GM12873 (cell line): ENCODE measurements at regions not wholly inside any gene's neighbourhood (a gene's known extent, or its start where the extent isn't known, plus 50 kb on each side); places are given as distances from the start of the nearest gene placed in this dataset.

Source experiments
- TF ChIP-seq, protein P1 (sequence below): IDR thresholded peaks from 2 replicates; pipeline ENCODE4 v1.5.1; 2012; ENCODE audit warnings: low read depth, mild to moderate bottlenecking, moderate library complexity, low read length, control low read depth; ENCODE audit not compliant: insufficient read depth; ENCODE audit errors: missing control alignments

DNA sequence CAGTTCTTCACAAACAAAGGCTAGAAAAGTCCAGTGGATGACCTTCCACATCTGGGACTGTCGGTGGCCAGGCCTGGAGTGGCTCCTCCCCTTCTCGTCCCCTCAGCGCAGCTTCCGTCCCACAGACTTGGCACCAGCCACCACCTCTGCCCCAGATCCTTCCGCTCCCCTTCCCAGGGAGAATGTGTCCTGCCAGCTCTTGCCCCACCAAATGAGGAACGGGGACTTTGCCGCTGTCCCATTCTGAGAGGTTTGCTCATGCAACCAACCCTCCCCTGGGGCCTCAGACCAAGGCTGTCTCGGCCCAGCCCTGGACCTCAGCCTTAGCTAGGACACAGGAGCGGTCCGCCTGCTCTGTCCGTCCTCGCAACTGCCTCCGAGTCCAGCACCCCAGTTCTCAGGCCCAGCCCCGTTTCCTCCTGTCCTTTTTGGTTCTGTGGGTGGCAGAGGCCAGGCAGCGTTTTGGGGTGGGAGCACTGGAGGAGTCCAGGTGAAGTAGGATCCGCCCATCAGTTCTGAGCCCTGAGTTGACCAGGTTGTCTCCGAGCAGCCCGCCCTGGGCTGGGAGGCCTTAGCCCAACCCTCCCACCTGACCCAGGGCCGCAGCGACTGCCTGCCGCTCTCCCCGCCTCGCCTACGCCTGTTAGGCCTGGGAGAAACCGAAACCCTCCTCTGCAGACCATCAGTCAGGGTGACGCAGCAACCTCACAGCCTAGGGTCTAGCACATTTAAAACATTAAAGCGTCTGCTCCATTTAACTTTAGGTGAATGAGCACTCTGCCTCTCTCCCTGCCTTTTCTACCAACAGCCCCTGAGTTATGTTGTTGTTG lies 284.3 kb downstream of the FOXO1 start:
- TF ChIP-seq, protein P1, sequence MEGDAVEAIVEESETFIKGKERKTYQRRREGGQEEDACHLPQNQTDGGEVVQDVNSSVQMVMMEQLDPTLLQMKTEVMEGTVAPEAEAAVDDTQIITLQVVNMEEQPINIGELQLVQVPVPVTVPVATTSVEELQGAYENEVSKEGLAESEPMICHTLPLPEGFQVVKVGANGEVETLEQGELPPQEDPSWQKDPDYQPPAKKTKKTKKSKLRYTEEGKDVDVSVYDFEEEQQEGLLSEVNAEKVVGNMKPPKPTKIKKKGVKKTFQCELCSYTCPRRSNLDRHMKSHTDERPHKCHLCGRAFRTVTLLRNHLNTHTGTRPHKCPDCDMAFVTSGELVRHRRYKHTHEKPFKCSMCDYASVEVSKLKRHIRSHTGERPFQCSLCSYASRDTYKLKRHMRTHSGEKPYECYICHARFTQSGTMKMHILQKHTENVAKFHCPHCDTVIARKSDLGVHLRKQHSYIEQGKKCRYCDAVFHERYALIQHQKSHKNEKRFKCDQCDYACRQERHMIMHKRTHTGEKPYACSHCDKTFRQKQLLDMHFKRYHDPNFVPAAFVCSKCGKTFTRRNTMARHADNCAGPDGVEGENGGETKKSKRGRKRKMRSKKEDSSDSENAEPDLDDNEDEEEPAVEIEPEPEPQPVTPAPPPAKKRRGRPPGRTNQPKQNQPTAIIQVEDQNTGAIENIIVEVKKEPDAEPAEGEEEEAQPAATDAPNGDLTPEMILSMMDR, result no peak

DNA sequence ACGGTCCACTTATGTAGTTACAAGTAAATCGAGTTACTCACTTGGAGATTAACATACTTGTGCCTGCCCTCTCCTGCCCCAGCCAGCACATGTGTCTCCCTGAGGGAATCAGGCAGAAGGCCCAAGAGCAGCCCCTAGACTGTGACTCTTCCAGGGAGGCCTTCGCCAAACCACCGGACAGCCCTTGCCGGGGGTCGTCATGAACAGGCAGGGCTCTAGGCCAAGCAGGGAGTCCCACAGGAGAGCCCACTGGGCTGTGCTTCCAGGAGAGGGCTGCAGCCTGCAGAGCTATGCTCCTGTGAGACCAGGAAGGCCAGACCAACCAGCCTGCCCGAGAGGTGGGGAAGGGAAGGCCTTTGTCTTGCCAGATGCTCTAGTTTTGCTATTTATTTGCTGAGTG lies 283.3 kb downstream of the FOXO1 start:
- TF ChIP-seq, protein P1, result no peak

DNA sequence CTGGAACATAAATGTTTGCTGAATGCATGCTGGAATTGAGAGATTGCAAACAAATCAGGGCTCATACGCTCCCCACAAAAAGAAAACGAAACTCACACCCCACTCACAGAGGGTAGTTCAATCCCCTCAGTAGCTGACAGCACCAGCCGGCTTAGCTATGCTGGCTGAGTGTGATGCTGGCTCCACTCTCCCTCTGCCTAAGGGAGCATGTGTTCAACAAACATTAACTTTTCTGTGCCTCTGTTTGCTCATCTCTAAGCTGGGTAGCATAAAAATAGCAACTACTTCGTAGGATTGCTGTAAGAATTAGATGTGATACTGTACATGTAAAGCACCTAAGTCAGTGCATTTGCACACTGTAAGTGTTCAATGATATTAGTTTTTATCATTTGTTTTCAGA lies 282.6 kb downstream of the FOXO1 start:
- TF ChIP-seq, protein P1, result no peak

DNA sequence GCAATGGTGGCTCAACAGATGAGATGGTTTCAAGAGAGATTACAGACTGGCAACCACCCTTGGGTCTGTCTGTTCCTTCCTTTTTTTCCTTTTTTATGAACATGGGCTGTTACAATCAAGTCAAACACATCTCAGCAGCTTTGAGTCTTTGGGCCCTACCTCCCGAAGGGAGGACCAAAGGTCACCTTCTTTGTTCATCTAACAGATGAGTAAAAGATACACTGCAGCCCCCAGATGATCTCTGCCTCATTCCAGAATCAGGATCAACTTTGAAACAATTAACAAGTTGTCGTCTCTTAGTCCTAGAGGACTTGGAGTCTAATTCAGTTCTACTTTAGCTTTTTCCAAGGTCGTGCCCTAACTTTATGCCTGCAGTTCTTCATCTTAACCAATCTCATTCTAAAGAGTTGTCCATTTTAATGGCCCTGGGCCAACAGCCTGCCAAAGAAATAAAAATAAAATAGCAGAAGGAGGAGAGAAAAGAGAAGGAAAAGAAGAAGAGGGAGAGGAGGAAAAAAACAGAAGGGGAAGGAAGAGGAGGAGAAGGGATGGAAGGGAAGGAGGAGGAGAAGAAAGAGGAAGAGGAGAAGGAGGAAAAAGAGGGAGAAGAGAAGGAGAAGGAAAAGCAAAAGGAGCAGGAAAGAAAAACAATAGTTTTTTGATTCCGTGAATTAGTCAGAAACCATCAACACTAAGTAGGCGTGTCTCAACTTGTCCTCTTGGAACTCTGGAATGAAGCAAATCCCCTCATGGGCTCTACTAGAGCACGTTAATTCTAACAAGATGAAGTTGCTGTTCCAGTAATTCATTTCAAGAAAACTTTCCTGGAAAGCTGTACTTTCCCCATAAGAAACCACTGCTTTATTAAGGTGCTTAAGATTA lies 281.2 kb downstream of the FOXO1 start:
- TF ChIP-seq, protein P1, result no peak

DNA sequence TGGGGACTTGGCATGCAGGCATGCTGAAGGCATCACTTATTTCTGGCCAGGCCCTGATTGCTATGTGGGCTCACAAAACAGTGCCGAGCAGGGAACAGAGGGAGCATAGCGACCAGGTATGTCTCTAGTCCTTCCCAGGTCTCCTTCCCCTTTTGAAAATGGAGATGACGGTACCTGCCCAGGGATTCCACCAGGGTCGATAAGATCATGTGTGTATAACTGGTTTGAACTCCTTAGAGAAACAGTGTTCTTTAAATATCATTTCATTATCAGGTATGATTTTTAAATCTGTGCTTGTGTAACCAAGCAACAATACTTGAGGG lies 280.6 kb downstream of the FOXO1 start:
- TF ChIP-seq, protein P1, result no peak

DNA sequence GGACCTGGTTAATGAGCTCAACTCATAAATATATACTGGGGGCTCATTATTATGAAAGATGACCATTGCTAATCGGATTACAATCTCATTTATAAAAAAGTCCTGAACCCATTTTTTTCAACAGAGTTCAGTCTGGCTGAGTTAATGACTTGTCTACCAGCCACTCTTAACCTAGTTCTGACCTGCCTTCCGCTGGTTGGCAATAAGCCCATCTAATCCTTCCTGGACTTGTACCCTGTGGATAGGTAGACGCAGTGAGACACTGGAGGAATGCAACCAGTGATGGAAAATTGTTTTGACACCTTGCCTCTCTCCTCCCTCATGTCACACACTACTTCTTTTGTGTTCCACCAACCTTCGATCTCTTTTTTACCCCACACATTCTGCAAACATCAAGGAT lies 279.9 kb downstream of the FOXO1 start:
- TF ChIP-seq, protein P1, result no peak

DNA sequence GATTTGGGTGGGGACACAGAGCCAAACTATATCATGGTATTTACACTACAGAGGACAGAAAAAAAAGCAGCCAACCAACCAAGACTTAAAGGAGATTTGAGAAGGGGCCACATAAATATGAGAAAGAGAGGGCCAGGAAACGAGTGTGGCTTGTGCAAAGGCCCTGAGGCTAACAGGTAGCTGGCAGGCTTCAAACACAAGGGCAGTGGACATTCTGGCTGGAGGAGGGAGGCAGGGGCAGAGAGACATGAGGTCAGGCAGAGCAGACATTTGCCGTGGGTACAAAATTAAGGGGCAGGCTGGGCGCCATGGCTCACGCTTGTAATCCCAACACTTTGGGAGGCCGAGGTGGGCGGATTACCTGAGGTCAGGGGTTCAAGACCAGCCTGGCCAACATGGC lies 278.7 kb downstream of the FOXO1 start:
- TF ChIP-seq, protein P1, result no peak
